Transverse colon (tissue), 4 donors: ENCODE measurements at regions not wholly inside any gene's neighbourhood (a gene's known extent, or its start where the extent isn't known, plus 50 kb on each side); places are given as distances from the start of the nearest gene placed in this dataset.
"Not testable (repeated sequence)": the region's sequence is repeated elsewhere in the genome, so short reads cannot be mapped to it uniquely, and the experiment has no call there.

Experiments
- POLR2A ChIP-seq: fragments of 450-650 bp; IDR thresholded peaks from one replicate; pipeline ENCODE4 v1.6.1; 2016; ENCODE audit warnings: antibody characterized with exemption, mild to moderate bottlenecking, moderate library complexity
- POLR2AphosphoS5 ChIP-seq, 3 donors: sonication (generic); formaldehyde crosslinking; IDR thresholded peaks; one replicate each; pipeline ENCODE4 v1.6.1; 2016; ENCODE audit warnings: antibody characterized with exemption in 3 of 3
- TF ChIP-seq, protein P1 (sequence below), 5 experiments: fragments of 200-600 bp in 3 of 5; fragments of 450-650 bp in 2 of 5; sonication (generic) in 3 of 5; IDR thresholded peaks; 1 replicate in 2 of 5; 2 replicates in 3 of 5; pipeline ENCODE4 v1.5.1; 2016 to 2017; ENCODE audit warnings: antibody characterized with exemption in 5 of 5, inconsistent platforms in 3 of 5, mild to moderate bottlenecking in 2 of 5, moderate library complexity in 1 of 5

DNA sequence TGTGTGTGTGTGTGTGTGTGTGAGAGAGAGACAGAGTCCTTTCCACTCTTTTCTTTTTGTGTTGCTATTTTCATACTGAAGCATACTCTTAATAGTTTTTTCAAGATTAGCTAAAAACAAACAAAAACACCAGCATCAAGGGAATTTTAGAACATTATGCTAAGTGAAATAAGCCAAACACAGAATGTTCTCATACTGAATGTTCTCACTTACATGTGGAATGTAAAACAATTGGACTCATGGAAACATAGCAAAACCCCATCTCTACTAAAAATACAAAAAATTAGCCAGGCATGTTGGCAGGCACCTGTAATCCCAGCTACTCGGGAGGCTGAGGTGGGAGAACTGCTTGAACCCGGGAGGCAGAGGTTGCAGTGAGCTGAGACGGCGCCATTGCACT lies 193.4 kb downstream of the XPNPEP1 start:
- TF ChIP-seq POLR2AphosphoS5 (IDR thresholded peaks at IDR 0.05); POLR2A: not testable (repeated sequence)
- TF ChIP-seq, protein P1, sequence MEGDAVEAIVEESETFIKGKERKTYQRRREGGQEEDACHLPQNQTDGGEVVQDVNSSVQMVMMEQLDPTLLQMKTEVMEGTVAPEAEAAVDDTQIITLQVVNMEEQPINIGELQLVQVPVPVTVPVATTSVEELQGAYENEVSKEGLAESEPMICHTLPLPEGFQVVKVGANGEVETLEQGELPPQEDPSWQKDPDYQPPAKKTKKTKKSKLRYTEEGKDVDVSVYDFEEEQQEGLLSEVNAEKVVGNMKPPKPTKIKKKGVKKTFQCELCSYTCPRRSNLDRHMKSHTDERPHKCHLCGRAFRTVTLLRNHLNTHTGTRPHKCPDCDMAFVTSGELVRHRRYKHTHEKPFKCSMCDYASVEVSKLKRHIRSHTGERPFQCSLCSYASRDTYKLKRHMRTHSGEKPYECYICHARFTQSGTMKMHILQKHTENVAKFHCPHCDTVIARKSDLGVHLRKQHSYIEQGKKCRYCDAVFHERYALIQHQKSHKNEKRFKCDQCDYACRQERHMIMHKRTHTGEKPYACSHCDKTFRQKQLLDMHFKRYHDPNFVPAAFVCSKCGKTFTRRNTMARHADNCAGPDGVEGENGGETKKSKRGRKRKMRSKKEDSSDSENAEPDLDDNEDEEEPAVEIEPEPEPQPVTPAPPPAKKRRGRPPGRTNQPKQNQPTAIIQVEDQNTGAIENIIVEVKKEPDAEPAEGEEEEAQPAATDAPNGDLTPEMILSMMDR (IDR thresholded peaks at IDR 0.05) = not testable (repeated sequence)
